RWPE2 (cell line): ENCODE measurements at regions not wholly inside any gene's neighbourhood (a gene's known extent, or its start where the extent isn't known, plus 50 kb on each side); places are given as distances from the start of the nearest gene placed in this dataset.
"Not testable (repeated sequence)": the region's sequence is repeated elsewhere in the genome, so short reads cannot be mapped to it uniquely, and the experiment has no call there.

Experiments
- ATAC-seq: fragments of 200-7000 bp; cut with Tn5 transposase; 3 replicates; pipeline ENCODE4 v1.9.1; 2021; ENCODE audit warnings: low read depth
- DNase-seq: peaks from one replicate; pipeline ENCODE4 v3.0.0-alpha.2; 2020; ENCODE audit warnings: low spot score
- H3K27ac ChIP-seq: fragments of 450-650 bp; 2 replicates; pipeline ENCODE4 v1.5.1; 2017; ENCODE audit warnings: mild to moderate bottlenecking; ENCODE audit not compliant: poor library complexity, severe bottlenecking
- H3K27me3 ChIP-seq: fragments of 250-450 bp; sonication (Bioruptor Pico); 2 replicates; pipeline ENCODE4 v1.5.1; 2021; ENCODE audit warnings: mild to moderate bottlenecking, moderate library complexity; ENCODE audit not compliant: insufficient read depth, poor library complexity, severe bottlenecking
- H3K36me3 ChIP-seq: fragments of 250-450 bp; sonication (Bioruptor Pico); 2 replicates; pipeline ENCODE4 v1.5.1; 2020; ENCODE audit warnings: low read depth, mild to moderate bottlenecking, moderate library complexity
- H3K4me1 ChIP-seq: fragments of 250-450 bp; sonication (Bioruptor Pico); 2 replicates; pipeline ENCODE4 v1.5.1; 2021; ENCODE audit warnings: mild to moderate bottlenecking, moderate library complexity; ENCODE audit not compliant: insufficient read depth, poor library complexity, severe bottlenecking
- H3K4me3 ChIP-seq: fragments of 250-450 bp; sonication (Bioruptor Pico); 2 replicates; pipeline ENCODE4 v1.5.1; 2021; ENCODE audit warnings: mild to moderate bottlenecking, moderate library complexity; ENCODE audit not compliant: severe bottlenecking
- H3K9me3 ChIP-seq: fragments of 250-450 bp; sonication (Bioruptor Pico); 2 replicates; pipeline ENCODE4 v1.5.1; 2021; ENCODE audit warnings: mild to moderate bottlenecking, moderate library complexity; ENCODE audit not compliant: severe bottlenecking
- CTCF ChIP-seq: fragments of 450-650 bp; IDR thresholded peaks from one replicate; pipeline ENCODE4 v1.5.1; 2017; ENCODE audit warnings: mild to moderate bottlenecking, moderate library complexity; ENCODE audit not compliant: poor library complexity, severe bottlenecking

- H3K4me1 ChIP-seq: no peaks in the 10 kb centered on the region
- H3K27ac ChIP-seq: no peak overlapping the region
- no peaks in the 10 kb centered on the region for H3K9me3 ChIP-seq
- TF ChIP-seq CTCF: no peak
- DNase-seq (no peak), ATAC-seq (no peak)
- H3K27me3 ChIP-seq: no peaks in the 10 kb centered on the region
- no peak overlapping the region for H3K4me3 ChIP-seq
- H3K36me3 ChIP-seq: no peaks in the 10 kb centered on the region
Measured at GRCh38 chr7:130789436-130789835, 55.4 kb upstream of the KLF14 start.

- H3K27ac ChIP-seq: no peak overlapping the region
- no peak for TF ChIP-seq CTCF
Measured at GRCh38 chr7:130791746-130792145, 57.7 kb upstream of the KLF14 start.

GRCh38 chr7:130793855-130794618, 60.0 kb upstream of the KLF14 start:
- Histone ChIP-seq H3K27ac (peak overlapping the region; percentile 16), H3K4me3 (peak overlapping the region; percentile 23), H3K27me3 (no peaks in the 10 kb centered on the region), H3K36me3 (no peaks in the 10 kb centered on the region), H3K9me3 (no peaks in the 10 kb centered on the region), H3K4me1 (peaks cover 10% of the 10 kb centered on the region)
- ATAC-seq: peak; percentile 74
- DNase-seq: no peak
- TF ChIP-seq CTCF: peak; percentile 77

More at GRCh38 chr7:130791746-130792145, 57.7 kb upstream of the KLF14 start:
- DNase-seq (no peak), ATAC-seq (no peak)
- Histone ChIP-seq H3K4me3 (no peak overlapping the region), H3K4me1 (peaks cover 10% of the 10 kb centered on the region), H3K9me3 (no peaks in the 10 kb centered on the region), H3K36me3 (no peaks in the 10 kb centered on the region), H3K27me3 (no peaks in the 10 kb centered on the region)

- H3K27me3 ChIP-seq: no peaks in the 10 kb centered on the region
- H3K4me3 ChIP-seq: peak overlapping the region; percentile 23
- peak; percentile 53; the same call in 2 of the 3 replicates for ATAC-seq
- no peaks in the 10 kb centered on the region for H3K9me3 ChIP-seq
- no peak for DNase-seq
- H3K36me3 ChIP-seq: no peaks in the 10 kb centered on the region
- peak; percentile 50 for TF ChIP-seq CTCF
- peak overlapping the region; percentile 16 for H3K27ac ChIP-seq
- H3K4me1 ChIP-seq: peaks cover 10% of the 10 kb centered on the region
Measured at GRCh38 chr7:130794619-130794922, 60.6 kb upstream of the KLF14 start.

- peaks cover 10% of the 10 kb centered on the region for H3K4me1 ChIP-seq
- DNase-seq: not testable (repeated sequence)
Measured at GRCh38 chr7:130796425-130796824, 62.4 kb upstream of the KLF14 start.

More at GRCh38 chr7:130796425-130796824, 62.4 kb upstream of the KLF14 start:
- H3K9me3 ChIP-seq, H3K36me3 ChIP-seq, H3K27ac ChIP-seq, ATAC-seq, H3K4me3 ChIP-seq, H3K27me3 ChIP-seq: not testable (repeated sequence)
